DND-41 (cell line): ENCODE measurements at regions not wholly inside any gene's neighbourhood (a gene's known extent, or its start where the extent isn't known, plus 50 kb on each side); places are given as distances from the start of the nearest gene placed in this dataset.

Experiments
- EZH2 ChIP-seq: IDR thresholded peaks from 3 replicates; pipeline ENCODE4 v1.6.1; 2012; ENCODE audit warnings: borderline replicate concordance, low read depth, mild to moderate bottlenecking, moderate library complexity, low read length, inconsistent platforms; ENCODE audit not compliant: severe bottlenecking
- TF ChIP-seq, protein P1 (sequence below): IDR thresholded peaks from 2 replicates; pipeline ENCODE4 v1.5.1; 2012; ENCODE audit warnings: borderline replicate concordance, low read length, moderate library complexity, mild to moderate bottlenecking; ENCODE audit not compliant: poor library complexity, severe bottlenecking; ENCODE audit errors: extremely low read depth

GRCh38 chr18:67577386-67577785, 60.9 kb upstream of the DSEL start:
- TF ChIP-seq, protein P1, sequence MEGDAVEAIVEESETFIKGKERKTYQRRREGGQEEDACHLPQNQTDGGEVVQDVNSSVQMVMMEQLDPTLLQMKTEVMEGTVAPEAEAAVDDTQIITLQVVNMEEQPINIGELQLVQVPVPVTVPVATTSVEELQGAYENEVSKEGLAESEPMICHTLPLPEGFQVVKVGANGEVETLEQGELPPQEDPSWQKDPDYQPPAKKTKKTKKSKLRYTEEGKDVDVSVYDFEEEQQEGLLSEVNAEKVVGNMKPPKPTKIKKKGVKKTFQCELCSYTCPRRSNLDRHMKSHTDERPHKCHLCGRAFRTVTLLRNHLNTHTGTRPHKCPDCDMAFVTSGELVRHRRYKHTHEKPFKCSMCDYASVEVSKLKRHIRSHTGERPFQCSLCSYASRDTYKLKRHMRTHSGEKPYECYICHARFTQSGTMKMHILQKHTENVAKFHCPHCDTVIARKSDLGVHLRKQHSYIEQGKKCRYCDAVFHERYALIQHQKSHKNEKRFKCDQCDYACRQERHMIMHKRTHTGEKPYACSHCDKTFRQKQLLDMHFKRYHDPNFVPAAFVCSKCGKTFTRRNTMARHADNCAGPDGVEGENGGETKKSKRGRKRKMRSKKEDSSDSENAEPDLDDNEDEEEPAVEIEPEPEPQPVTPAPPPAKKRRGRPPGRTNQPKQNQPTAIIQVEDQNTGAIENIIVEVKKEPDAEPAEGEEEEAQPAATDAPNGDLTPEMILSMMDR: no peak
- no peak for TF ChIP-seq EZH2
